ENCODE measurements at regions not wholly inside any gene's neighbourhood (a gene's known extent, or its start where the extent isn't known, plus 50 kb on each side); places are given as distances from the start of the nearest gene placed in this dataset.

GRCh38 chr10:128480601-128481000, 354.4 kb upstream of the MKI67 start:
- no peak for DNase-seq (ENCODE audit: low read depth, low spot score)
- no peak overlapping the region for H3K27ac ChIP-seq

GRCh38 chr10:128481152-128481840, 355.1 kb upstream of the MKI67 start:
- H3K27ac ChIP-seq: no peak overlapping the region
- DNase-seq (ENCODE audit: low read depth, low spot score): no peak

- no peak overlapping the region for H3K27ac ChIP-seq
Observed at GRCh38 chr10:128482052-128482451, 355.8 kb upstream of the MKI67 start.

GRCh38 chr10:128483216-128483615, 357.0 kb upstream of the MKI67 start:
- H3K27ac ChIP-seq: no peak overlapping the region
- DNase-seq (ENCODE audit: low read depth, low spot score): no peak

More at GRCh38 chr10:128482052-128482451, 355.8 kb upstream of the MKI67 start:
- no peak for DNase-seq (ENCODE audit: low read depth, low spot score)

GRCh38 chr10:128484041-128484440, 357.8 kb upstream of the MKI67 start:
- DNase-seq (ENCODE audit: low read depth, low spot score): no peak
- H3K27ac ChIP-seq: no peak overlapping the region

- no peak for DNase-seq (ENCODE audit: low read depth, low spot score)
Observed at GRCh38 chr10:128485701-128486235, 359.5 kb upstream of the MKI67 start.

GRCh38 chr10:128487517-128487916, 361.3 kb upstream of the MKI67 start:
- no peak for DNase-seq (ENCODE audit: low read depth, low spot score)
- no peak overlapping the region for H3K27ac ChIP-seq

More at GRCh38 chr10:128485701-128486235, 359.5 kb upstream of the MKI67 start:
- H3K27ac ChIP-seq: no peak overlapping the region

GRCh38 chr10:128489324-128490247, 363.4 kb upstream of the MKI67 start:
- H3K27ac ChIP-seq: no peak overlapping the region
- no peak for DNase-seq (ENCODE audit: low read depth, low spot score)

- no peak for DNase-seq (ENCODE audit: low read depth, low spot score)
- H3K27ac ChIP-seq: no peak overlapping the region
Observed at GRCh38 chr10:128491686-128492085, 365.5 kb upstream of the MKI67 start.

GRCh38 chr10:128493811-128494210, 367.6 kb upstream of the MKI67 start:
- DNase-seq (ENCODE audit: low read depth, low spot score): no peak
- H3K27ac ChIP-seq: no peak overlapping the region

GRCh38 chr10:128494665-128495064, 368.4 kb upstream of the MKI67 start:
- DNase-seq (ENCODE audit: low read depth, low spot score): no peak
- H3K27ac ChIP-seq: no peak overlapping the region

- DNase-seq (ENCODE audit: low read depth, low spot score): no peak
- H3K27ac ChIP-seq: no peak overlapping the region
Observed at GRCh38 chr10:128497660-128498377, 371.6 kb upstream of the MKI67 start.

- no peak for DNase-seq (ENCODE audit: low read depth, low spot score)
- no peak overlapping the region for H3K27ac ChIP-seq
Observed at GRCh38 chr10:128498378-128498730, 372.1 kb upstream of the MKI67 start.

GRCh38 chr10:128498746-128499145, 372.5 kb upstream of the MKI67 start:
- H3K27ac ChIP-seq: no peak overlapping the region
- no peak for DNase-seq (ENCODE audit: low read depth, low spot score)

- no peak overlapping the region for H3K27ac ChIP-seq
- DNase-seq (ENCODE audit: low read depth, low spot score): no peak
Observed at GRCh38 chr10:128499486-128499885, 373.3 kb upstream of the MKI67 start.

GRCh38 chr10:128499956-128500355, 373.7 kb upstream of the MKI67 start:
- no peak overlapping the region for H3K27ac ChIP-seq
- DNase-seq (ENCODE audit: low read depth, low spot score): no peak

- H3K27ac ChIP-seq: no peak overlapping the region
- DNase-seq (ENCODE audit: low read depth, low spot score): no peak
Observed at GRCh38 chr10:128500642-128501041, 374.4 kb upstream of the MKI67 start.

GRCh38 chr10:128505346-128505745, 379.1 kb upstream of the MKI67 start:
- DNase-seq (ENCODE audit: low read depth, low spot score): no peak
- H3K27ac ChIP-seq: no peak overlapping the region

- H3K27ac ChIP-seq: no peak overlapping the region
- no peak for DNase-seq (ENCODE audit: low read depth, low spot score)
Observed at GRCh38 chr10:128506423-128506822, 380.2 kb upstream of the MKI67 start.

- H3K27ac ChIP-seq: no peak overlapping the region
- DNase-seq (ENCODE audit: low read depth, low spot score): no peak
Observed at GRCh38 chr10:128507066-128507465, 380.8 kb upstream of the MKI67 start.

GRCh38 chr10:128511284-128511683, 385.1 kb upstream of the MKI67 start:
- DNase-seq (ENCODE audit: low read depth, low spot score): no peak
- no peak overlapping the region for H3K27ac ChIP-seq
